ENCODE measurements at regions not wholly inside any gene's neighbourhood (a gene's known extent, or its start where the extent isn't known, plus 50 kb on each side); places are given as distances from the start of the nearest gene placed in this dataset.

DNA sequence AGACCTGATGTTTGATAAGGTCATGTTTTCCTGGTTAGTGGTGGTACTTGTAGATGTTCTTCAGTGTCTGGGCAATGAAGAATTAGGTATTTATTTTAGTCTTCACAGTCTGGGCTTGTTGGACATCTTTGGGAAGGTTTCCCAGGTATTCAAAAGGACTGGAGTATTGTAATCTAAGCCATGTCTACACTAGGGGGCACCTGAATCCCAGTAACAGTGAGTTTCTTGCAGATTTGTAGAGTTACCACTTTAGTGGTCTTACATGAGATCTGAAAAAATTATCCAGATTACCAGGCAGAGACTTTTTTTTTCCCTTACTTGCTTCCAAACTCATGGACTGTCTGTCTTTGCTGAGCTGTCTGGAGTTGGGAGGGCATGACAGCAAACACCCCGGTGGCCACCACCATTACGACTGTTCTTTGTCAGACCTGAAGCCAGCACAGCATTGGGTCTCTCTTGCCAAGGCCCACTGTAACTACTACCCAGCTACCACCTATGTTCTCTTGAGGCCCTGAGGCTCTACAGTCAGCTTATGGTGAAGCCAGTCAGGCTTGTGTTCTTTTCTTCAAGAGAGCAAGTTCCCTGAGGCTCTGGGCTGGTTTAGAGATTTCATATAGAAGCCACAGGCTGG is 820.7 kb upstream of the FBXO33 start:
- TF ChIP-seq, protein P1, sequence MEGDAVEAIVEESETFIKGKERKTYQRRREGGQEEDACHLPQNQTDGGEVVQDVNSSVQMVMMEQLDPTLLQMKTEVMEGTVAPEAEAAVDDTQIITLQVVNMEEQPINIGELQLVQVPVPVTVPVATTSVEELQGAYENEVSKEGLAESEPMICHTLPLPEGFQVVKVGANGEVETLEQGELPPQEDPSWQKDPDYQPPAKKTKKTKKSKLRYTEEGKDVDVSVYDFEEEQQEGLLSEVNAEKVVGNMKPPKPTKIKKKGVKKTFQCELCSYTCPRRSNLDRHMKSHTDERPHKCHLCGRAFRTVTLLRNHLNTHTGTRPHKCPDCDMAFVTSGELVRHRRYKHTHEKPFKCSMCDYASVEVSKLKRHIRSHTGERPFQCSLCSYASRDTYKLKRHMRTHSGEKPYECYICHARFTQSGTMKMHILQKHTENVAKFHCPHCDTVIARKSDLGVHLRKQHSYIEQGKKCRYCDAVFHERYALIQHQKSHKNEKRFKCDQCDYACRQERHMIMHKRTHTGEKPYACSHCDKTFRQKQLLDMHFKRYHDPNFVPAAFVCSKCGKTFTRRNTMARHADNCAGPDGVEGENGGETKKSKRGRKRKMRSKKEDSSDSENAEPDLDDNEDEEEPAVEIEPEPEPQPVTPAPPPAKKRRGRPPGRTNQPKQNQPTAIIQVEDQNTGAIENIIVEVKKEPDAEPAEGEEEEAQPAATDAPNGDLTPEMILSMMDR (conservative IDR thresholded peaks at IDR 0.05; ENCODE audit: low read depth, low read length): no peak
- no peak for DNase-seq (ENCODE audit: low read depth)
- no peak overlapping the region for H3K4me3 ChIP-seq (ENCODE audit: low read depth, low read length)

DNA sequence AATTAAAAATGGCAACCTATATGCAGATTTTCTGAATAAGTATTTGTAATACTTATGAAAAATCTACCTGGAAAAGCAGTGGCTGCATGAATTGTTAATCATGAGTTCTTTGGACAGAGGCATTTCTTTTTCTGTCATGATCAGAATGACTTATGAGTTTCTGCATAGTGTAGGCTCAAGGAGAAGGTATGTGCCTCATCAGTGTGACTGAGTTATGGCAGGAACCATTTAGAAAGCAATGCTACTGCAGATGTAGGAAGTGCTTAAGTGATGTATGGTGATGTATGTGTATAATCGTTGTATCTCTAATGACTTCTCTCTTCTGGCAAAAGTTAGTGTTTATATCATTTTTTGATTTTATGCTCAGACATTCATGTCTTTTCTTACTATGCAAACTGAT is 816.4 kb upstream of the FBXO33 start:
- TF ChIP-seq, protein P1 (conservative IDR thresholded peaks at IDR 0.05; ENCODE audit: low read depth, low read length): no peak
- no peak overlapping the region for H3K4me3 ChIP-seq (ENCODE audit: low read depth, low read length)
- no peak for DNase-seq (ENCODE audit: low read depth)

DNA sequence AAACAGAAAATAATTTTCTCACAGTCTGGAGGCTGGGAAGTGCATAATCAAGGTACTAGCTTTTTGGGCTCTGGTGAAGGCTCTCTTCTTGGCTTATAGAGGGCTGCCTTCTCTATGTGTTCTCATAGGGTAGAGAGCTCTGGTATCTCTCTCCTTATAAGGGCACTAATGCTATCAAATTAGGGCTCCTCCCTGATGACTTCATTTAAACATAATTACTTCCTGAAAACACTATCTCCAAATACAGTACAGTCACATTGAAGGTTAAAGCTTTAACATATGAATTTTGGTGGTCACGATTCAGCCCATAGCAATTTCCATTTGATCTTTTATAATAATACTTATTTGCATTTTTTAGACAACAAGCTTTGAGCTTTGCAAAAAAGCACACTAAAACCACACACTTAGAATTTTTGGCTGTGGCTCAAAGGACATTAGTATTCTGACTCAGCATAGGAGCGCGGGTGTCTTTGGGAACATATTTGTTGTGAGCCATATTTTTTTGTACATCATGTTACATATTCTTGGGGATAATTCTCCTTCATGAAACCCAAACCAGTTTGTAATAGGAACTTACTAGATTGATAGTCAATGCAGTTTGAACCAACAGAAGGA is 808.1 kb upstream of the FBXO33 start:
- TF ChIP-seq, protein P1 (conservative IDR thresholded peaks at IDR 0.05; ENCODE audit: low read depth, low read length): no peak
- no peak for DNase-seq (ENCODE audit: low read depth)
- H3K4me3 ChIP-seq (ENCODE audit: low read depth, low read length): no peak overlapping the region

DNA sequence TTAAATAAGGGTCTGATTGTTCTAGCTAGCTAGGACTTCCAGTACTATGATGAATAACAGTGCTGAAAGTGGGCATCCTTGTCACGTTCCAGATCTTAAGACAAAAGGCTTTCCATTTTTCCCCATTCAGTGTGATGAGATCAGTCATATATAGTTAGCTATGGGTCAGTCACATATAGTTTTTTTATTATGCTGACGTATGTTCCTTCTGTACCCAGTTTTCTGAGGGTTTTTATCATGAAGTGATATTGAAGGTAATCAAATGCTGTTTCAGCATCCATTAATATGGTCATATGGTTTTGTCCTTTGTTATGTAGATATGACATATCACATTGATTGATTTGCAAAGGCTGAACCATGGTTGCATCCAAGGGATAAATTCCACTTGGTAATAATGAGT is 800.1 kb upstream of the FBXO33 start:
- no peak overlapping the region for H3K4me3 ChIP-seq (ENCODE audit: low read depth, low read length)
- DNase-seq (ENCODE audit: low read depth): no peak
- TF ChIP-seq, protein P1 (conservative IDR thresholded peaks at IDR 0.05; ENCODE audit: low read depth, low read length): no peak

DNA sequence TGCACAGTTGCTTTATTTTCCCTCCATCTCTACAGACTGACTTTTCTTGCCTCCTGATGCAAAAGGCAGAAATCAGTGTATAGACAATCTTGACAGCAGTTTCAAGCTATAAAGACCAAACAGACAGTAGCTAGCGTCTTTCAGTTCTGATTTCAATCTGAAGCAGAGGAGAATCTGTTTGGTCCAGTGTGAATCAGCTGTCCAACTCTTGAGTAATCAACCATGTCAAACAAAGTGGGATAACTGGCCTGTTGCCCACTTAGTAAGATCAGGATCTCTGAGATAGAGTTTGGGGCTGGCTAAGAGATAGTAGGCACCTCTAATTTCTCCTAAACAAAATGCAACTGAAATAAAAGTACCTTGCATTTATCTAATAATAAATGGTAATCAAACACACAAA is 797.4 kb upstream of the FBXO33 start:
- DNase-seq (ENCODE audit: low read depth): no peak
- no peak overlapping the region for H3K4me3 ChIP-seq (ENCODE audit: low read depth, low read length)
- TF ChIP-seq, protein P1 (conservative IDR thresholded peaks at IDR 0.05; ENCODE audit: low read depth, low read length): no peak

DNA sequence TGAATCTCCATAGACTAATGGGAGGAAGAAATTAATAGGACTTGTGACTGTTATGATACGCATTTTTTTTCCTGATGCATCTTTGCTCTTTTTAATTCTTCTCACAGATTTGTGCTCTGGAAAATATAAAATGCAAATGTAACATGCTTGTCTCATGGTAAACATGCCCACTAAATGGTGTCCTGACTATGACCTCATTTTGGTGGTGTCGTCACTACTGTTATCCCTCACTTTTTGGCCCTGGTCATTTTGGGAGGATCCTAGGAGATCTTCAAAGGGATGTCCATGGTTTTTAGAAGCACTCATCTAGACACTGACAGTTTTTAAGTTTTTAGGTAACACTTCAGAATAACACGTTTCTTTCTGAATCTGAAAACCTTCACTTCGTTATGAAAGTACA is 790.8 kb upstream of the FBXO33 start:
- no peak for DNase-seq (ENCODE audit: low read depth)
- TF ChIP-seq, protein P1 (conservative IDR thresholded peaks at IDR 0.05; ENCODE audit: low read depth, low read length): no peak
- H3K4me3 ChIP-seq (ENCODE audit: low read depth, low read length): no peak overlapping the region

DNA sequence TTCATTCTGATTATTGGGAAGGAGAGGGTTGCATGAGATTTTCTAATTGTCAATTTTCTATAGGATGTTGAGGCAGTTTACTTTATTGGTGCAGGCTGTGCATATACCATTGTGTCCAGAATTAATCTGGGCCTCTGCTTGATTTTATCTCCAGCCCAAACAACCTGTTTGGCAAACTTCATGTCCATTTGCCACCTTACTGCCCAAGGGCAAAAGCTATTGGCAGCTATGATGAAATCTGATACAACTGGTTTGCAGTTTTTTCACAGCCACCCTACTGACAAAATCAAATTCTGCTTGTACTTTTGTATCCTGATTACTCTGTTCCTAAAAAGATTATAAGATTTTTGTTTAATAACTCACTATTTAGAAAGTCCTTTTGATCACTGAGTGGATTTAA is 789.2 kb upstream of the FBXO33 start:
- DNase-seq (ENCODE audit: low read depth): no peak
- no peak overlapping the region for H3K4me3 ChIP-seq (ENCODE audit: low read depth, low read length)
- TF ChIP-seq, protein P1 (conservative IDR thresholded peaks at IDR 0.05; ENCODE audit: low read depth, low read length): no peak
